ENCODE measurements at regions not wholly inside any gene's neighbourhood (a gene's known extent, or its start where the extent isn't known, plus 50 kb on each side); places are given as distances from the start of the nearest gene placed in this dataset.

DNA sequence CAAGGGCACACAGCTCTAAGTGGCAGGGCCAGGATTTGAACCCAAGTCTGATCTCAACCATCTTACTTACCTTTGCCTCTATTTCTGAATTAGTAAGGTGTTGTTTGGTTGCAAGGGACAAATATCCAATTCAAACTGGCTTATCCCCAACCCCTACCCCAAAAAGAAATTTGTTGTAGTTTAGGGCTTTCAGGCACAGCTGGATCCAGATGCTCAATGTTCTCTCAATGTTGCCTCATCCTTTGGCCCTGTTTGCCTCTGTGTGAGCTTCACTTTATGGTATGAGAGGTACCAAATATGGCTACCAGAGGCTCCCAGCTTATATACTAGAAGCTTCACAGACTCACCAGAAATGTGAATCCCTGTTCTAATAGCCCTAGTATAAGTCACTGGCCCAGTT, 499.9 kb downstream of the SHQ1 start:
- CTCF ChIA-PET, result no interaction called here
- Histone ChIP-seq H3K4me3 (no peak overlapping the region), H3K4me2 (no peak overlapping the region), H3K27ac (no peak overlapping the region), H3K4me1 (no peaks in the 10 kb centered on the region), H3K9me3 (no peaks in the 10 kb centered on the region)
- no peak for ATAC-seq
- FAIRE-seq, result no peak
- TF ChIP-seq EHMT2 (IDR thresholded peaks at IDR 0.05; ENCODE audit: low read depth) (no peak), FOSB (CRISPR knock-in tag; IDR thresholded peaks at IDR 0.05) (no peak), CBX8 (IDR thresholded peaks at IDR 0.05) (no peak), GATA3 (IDR thresholded peaks at IDR 0.05; ENCODE audit: borderline replicate concordance) (no peak), HDAC2 (IDR thresholded peaks at IDR 0.05) (no peak), RARB (CRISPR knock-in tag; IDR thresholded peaks at IDR 0.05) (no peak), SREBF2 (IDR thresholded peaks at IDR 0.05) (no peak), CBX2 (IDR thresholded peaks at IDR 0.05; ENCODE audit: borderline replicate concordance, low read depth) (no peak), JUNB (IDR thresholded peaks at IDR 0.05) (no peak), POLR2A (IDR thresholded peaks at IDR 0.05; ENCODE audit: low read length) (no peak), MAFK (IDR thresholded peaks at IDR 0.05; ENCODE audit: partially characterized antibody) (no peak), EP300 (IDR thresholded peaks at IDR 0.05) (no peak), KDM1A (IDR thresholded peaks at IDR 0.05; ENCODE audit: low read depth) (no peak), ZFP36 (IDR thresholded peaks at IDR 0.05; ENCODE audit: borderline replicate concordance, partially characterized antibody) (no peak), NPAS2 (CRISPR knock-in tag; IDR thresholded peaks at IDR 0.05; ENCODE audit: borderline replicate concordance) (no peak)
- TF ChIP-seq, protein P1, sequence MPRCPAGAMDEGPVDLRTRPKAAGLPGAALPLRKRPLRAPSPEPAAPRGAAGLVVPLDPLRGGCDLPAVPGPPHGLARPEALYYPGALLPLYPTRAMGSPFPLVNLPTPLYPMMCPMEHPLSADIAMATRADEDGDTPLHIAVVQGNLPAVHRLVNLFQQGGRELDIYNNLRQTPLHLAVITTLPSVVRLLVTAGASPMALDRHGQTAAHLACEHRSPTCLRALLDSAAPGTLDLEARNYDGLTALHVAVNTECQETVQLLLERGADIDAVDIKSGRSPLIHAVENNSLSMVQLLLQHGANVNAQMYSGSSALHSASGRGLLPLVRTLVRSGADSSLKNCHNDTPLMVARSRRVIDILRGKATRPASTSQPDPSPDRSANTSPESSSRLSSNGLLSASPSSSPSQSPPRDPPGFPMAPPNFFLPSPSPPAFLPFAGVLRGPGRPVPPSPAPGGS (IDR thresholded peaks at IDR 0.05), result no peak
- TF ChIP-seq, protein P2, sequence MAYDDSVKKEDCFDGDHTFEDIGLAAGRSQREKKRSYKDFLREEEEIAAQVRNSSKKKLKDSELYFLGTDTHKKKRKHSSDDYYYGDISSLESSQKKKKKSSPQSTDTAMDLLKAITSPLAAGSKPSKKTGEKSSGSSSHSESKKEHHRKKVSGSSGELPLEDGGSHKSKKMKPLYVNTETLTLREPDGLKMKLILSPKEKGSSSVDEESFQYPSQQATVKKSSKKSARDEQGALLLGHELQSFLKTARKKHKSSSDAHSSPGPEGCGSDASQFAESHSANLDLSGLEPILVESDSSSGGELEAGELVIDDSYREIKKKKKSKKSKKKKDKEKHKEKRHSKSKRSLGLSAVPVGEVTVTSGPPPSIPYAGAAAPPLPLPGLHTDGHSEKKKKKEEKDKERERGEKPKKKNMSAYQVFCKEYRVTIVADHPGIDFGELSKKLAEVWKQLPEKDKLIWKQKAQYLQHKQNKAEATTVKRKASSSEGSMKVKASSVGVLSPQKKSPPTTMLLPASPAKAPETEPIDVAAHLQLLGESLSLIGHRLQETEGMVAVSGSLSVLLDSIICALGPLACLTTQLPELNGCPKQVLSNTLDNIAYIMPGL (CRISPR knock-in tag; IDR thresholded peaks at IDR 0.05; ENCODE audit: borderline replicate concordance), result no peak
- TF ChIP-seq, protein P3, sequence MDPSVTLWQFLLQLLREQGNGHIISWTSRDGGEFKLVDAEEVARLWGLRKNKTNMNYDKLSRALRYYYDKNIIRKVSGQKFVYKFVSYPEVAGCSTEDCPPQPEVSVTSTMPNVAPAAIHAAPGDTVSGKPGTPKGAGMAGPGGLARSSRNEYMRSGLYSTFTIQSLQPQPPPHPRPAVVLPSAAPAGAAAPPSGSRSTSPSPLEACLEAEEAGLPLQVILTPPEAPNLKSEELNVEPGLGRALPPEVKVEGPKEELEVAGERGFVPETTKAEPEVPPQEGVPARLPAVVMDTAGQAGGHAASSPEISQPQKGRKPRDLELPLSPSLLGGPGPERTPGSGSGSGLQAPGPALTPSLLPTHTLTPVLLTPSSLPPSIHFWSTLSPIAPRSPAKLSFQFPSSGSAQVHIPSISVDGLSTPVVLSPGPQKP (IDR thresholded peaks at IDR 0.05; ENCODE audit: low read depth, low read length), result no peak
- TF ChIP-seq, protein P4, sequence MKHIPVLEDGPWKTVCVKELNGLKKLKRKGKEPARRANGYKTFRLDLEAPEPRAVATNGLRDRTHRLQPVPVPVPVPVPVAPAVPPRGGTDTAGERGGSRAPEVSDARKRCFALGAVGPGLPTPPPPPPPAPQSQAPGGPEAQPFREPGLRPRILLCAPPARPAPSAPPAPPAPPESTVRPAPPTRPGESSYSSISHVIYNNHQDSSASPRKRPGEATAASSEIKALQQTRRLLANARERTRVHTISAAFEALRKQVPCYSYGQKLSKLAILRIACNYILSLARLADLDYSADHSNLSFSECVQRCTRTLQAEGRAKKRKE (CRISPR knock-in tag; IDR thresholded peaks at IDR 0.05; ENCODE audit: low read depth), result no peak
- no peak for DNase-seq (ENCODE audit: low read depth in 1 of 2, low spot score in 1 of 2)
- POLR2A ChIA-PET, result no interaction called here

DNA sequence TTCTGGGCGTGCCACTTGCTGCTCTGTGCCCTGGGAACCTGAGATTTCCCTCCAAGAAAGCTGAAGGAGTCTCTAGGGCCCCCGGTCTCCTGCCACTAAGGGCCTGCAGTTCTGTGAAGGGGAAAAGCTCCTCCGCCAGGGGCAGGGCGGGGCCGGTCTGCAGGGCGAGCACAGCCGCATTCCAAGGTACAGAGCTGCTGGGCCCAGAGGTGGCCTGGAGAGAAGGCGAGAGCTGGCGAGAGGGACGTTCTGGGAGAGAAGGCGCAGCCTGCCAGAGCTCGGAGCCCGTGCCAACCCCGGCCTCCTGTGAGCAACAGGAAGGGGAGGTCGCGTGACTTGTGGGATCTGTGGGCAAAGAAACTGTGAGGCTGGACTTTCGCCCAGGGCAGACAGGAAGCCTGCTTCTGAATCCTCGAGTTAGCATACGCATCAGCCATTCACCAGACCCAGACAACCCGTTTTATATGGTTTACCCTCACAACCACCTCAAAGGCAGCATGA, 500.4 kb downstream of the SHQ1 start:
- WGBS (ENCODE audit: missing lambda C conversion rate), result 78% methylated on average over 20 of the region's 20 CpGs
- TF ChIP-seq HOXB5 (CRISPR knock-in tag; IDR thresholded peaks at IDR 0.05) (no peak), NR3C1 (IDR thresholded peaks at IDR 0.05) (no peak), TFCP2L1 (CRISPR knock-in tag; IDR thresholded peaks at IDR 0.05) (no peak), HOXA7 (CRISPR knock-in tag; IDR thresholded peaks at IDR 0.05) (no peak), NFE2L2 (conservative IDR thresholded peaks at IDR 0.05; ENCODE audit: low read length) (no peak), ZC3H11A (IDR thresholded peaks at IDR 0.05) (no peak), SREBF2 (IDR thresholded peaks at IDR 0.05) (no peak), ZFP36 (IDR thresholded peaks at IDR 0.05; ENCODE audit: borderline replicate concordance, partially characterized antibody) (no peak), ESRRA (IDR thresholded peaks at IDR 0.05; ENCODE audit: borderline replicate concordance, low read length) (no peak)
- TF ChIP-seq, protein P5, sequence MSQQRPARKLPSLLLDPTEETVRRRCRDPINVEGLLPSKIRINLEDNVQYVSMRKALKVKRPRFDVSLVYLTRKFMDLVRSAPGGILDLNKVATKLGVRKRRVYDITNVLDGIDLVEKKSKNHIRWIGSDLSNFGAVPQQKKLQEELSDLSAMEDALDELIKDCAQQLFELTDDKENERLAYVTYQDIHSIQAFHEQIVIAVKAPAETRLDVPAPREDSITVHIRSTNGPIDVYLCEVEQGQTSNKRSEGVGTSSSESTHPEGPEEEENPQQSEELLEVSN (IDR thresholded peaks at IDR 0.05; ENCODE audit: borderline replicate concordance, low read depth), result no peak
- TF ChIP-seq, protein P6, sequence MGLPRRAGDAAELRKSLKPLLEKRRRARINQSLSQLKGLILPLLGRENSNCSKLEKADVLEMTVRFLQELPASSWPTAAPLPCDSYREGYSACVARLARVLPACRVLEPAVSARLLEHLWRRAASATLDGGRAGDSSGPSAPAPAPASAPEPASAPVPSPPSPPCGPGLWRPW (IDR thresholded peaks at IDR 0.05), result no peak
- no peaks in the 10 kb centered on the region for H3K4me1 ChIP-seq
- H3K4me3 ChIP-seq, result no peak overlapping the region
- ATAC-seq (no peak), FAIRE-seq (no peak), DNase-seq (ENCODE audit: low read depth in 1 of 2, low spot score in 1 of 2) (no peak)
- no peak overlapping the region for H3K4me2 ChIP-seq
- ChIA-PET CTCF (no interaction called here), POLR2A (no interaction called here)
- no peak overlapping the region for H3K27ac ChIP-seq
- H3K9me3 ChIP-seq, result no peaks in the 10 kb centered on the region
